ENCODE measurements at regions not wholly inside any gene's neighbourhood (a gene's known extent, or its start where the extent isn't known, plus 50 kb on each side); places are given as distances from the start of the nearest gene placed in this dataset.

GRCh38 chr4:45865781-45866180 is 258.1 kb downstream of the GABRG1 start:
- H2AFZ ChIP-seq (ENCODE audit: low read depth, low read length), result no peak overlapping the region
- CTCF ChIA-PET, result no interaction called here
- H3K36me3 ChIP-seq (ENCODE audit: control insufficient read depth in 2 of 2, extremely low read depth in 1 of 2, insufficient read depth in 2 of 2, low read length in 2 of 2), result no peaks in the 10 kb centered on the region
- POLR2A ChIA-PET, result no interaction called here
- intact Hi-C loops (cut with micrococcal nuclease) (no loop called here), dilution Hi-C loops (cut with MboI; ENCODE audit: extremely low pct_ligation_motif_present, low sequenced_read_pairs) (no loop called here)
- DNase-seq (ENCODE audit: low read depth, low spot score) (no peak), FAIRE-seq (no peak)
- no peaks in the 10 kb centered on the region for H3K9me3 ChIP-seq (replicated peaks; ENCODE audit: control insufficient read depth, insufficient read depth, low read length)
- no peaks in the 10 kb centered on the region for H3K4me1 ChIP-seq (ENCODE audit: control insufficient read depth, extremely low read depth, insufficient read depth, low read length)
- no peak overlapping the region for H3K9ac ChIP-seq (replicated peaks; ENCODE audit: extremely low read depth, insufficient read depth, low read length)
- H3K79me2 ChIP-seq (ENCODE audit: control insufficient read depth, insufficient read depth, low read length), result no peaks in the 10 kb centered on the region
- BruUV-seq (replicated peaks), result no TSS peak
- H4K20me1 ChIP-seq (replicated peaks; ENCODE audit: control insufficient read depth, extremely low read depth, insufficient read depth, low read length), result no peaks in the 10 kb centered on the region
- TF ChIP-seq JUN (IDR thresholded peaks at IDR 0.05; ENCODE audit: borderline replicate concordance, insufficient read depth, insufficient read length, low read depth) (no peak), GATA2 (IDR thresholded peaks at IDR 0.05; ENCODE audit: insufficient read depth, insufficient read length, low read depth, low read length) (no peak), FOS (IDR thresholded peaks at IDR 0.05; ENCODE audit: borderline replicate concordance, insufficient read depth, low read length) (no peak), CTCF (IDR thresholded peaks at IDR 0.05; ENCODE audit: extremely low read depth in 1 of 2, insufficient read depth in 1 of 2, low read depth in 1 of 2, low read length in 2 of 2) (no peak), MYC (IDR thresholded peaks at IDR 0.05; ENCODE audit: low read depth, low read length) (no peak), EZH2 (IDR thresholded peaks at IDR 0.05; ENCODE audit: borderline replicate concordance, low read depth, low read length, severe bottlenecking) (no peak), POLR2AphosphoS5 (IDR thresholded peaks at IDR 0.05; ENCODE audit: insufficient read depth, low read depth, low read length) (no peak)
- H3K27ac ChIP-seq (ENCODE audit: insufficient read depth, low read depth, low read length), result no peak overlapping the region
- no peak overlapping the region for H3K4me3 ChIP-seq (replicated peaks in 1 of 3; ENCODE audit: insufficient read depth in 1 of 3, low read depth in 1 of 3, low read length in 3 of 3)
- no peak overlapping the region for H3K4me2 ChIP-seq (ENCODE audit: insufficient read depth, low read length)
- no peaks in the 10 kb centered on the region for H3K27me3 ChIP-seq (ENCODE audit: control insufficient read depth in 2 of 2, insufficient read depth in 2 of 2, low read length in 2 of 2)
- no peaks in the 10 kb centered on the region for H3K9me1 ChIP-seq (replicated peaks; ENCODE audit: control insufficient read depth, extremely low read depth, insufficient read depth, low read length)

All from endothelial cell of umbilical vein (primary cell).